H9 (cell line): ENCODE measurements at regions not wholly inside any gene's neighbourhood (a gene's known extent, or its start where the extent isn't known, plus 50 kb on each side); places are given as distances from the start of the nearest gene placed in this dataset.

ENCODE experiments used
- DNase-seq: peaks from one replicate; pipeline ENCODE4 v3.0.0-alpha.2; 2017
- H2AFZ ChIP-seq: one replicate; pipeline ENCODE4 v1.6.1; 2013; ENCODE audit warnings: mild to moderate bottlenecking, low read length, control low read depth, moderate library complexity
- H2AK5ac ChIP-seq: 2 replicates; pipeline ENCODE4 v1.6.1; 2013; ENCODE audit warnings: low read length, control low read depth, mixed read lengths; ENCODE audit not compliant: insufficient read length
- H2BK120ac ChIP-seq: one replicate; pipeline ENCODE4 v1.6.1; 2013; ENCODE audit warnings: low read depth, mild to moderate bottlenecking, low read length, control low read depth, inconsistent platforms; ENCODE audit not compliant: poor library complexity, severe bottlenecking
- H2BK12ac ChIP-seq: 2 replicates; pipeline ENCODE4 v1.6.1; 2013; ENCODE audit warnings: low read length, control low read depth, mixed read lengths, low read depth; ENCODE audit not compliant: insufficient read length
- H2BK15ac ChIP-seq: 2 replicates; pipeline ENCODE4 v1.6.1; 2013; ENCODE audit warnings: low read depth, low read length, control low read depth
- H2BK20ac ChIP-seq: one replicate; pipeline ENCODE4 v1.6.1; 2013; ENCODE audit warnings: low read depth, mild to moderate bottlenecking, low read length, control low read depth, inconsistent platforms; ENCODE audit not compliant: poor library complexity, severe bottlenecking
- H2BK5ac ChIP-seq: 2 replicates; pipeline ENCODE4 v1.6.1; 2013; ENCODE audit warnings: low read length, control low read depth, mixed read lengths; ENCODE audit not compliant: insufficient read length
- H3K14ac ChIP-seq: 2 replicates; pipeline ENCODE4 v1.6.1; 2013; ENCODE audit warnings: low read length, control low read depth; ENCODE audit not compliant: insufficient read depth
- H3K18ac ChIP-seq: 2 replicates; pipeline ENCODE4 v1.6.1; 2013; ENCODE audit warnings: low read depth, mild to moderate bottlenecking, mixed read lengths, low read length, control low read depth; ENCODE audit not compliant: insufficient read length
- H3K23ac ChIP-seq: 2 replicates; pipeline ENCODE4 v1.6.1; 2013; ENCODE audit warnings: low read length, control low read depth, mixed read lengths, low read depth; ENCODE audit not compliant: insufficient read length
- H3K23me2 ChIP-seq: 2 replicates; pipeline ENCODE4 v1.6.1; 2013; ENCODE audit warnings: low read depth, mild to moderate bottlenecking, mixed read lengths, low read length, control low read depth; ENCODE audit not compliant: insufficient read length, poor library complexity, severe bottlenecking
- H3K27ac ChIP-seq: 2 replicates; pipeline ENCODE4 v1.5.1; 2013; ENCODE audit warnings: low read length, control low read depth, mixed read lengths, low read depth; ENCODE audit not compliant: insufficient read length
- H3K27me3 ChIP-seq: 2 replicates; pipeline ENCODE4 v1.6.1; 2013; ENCODE audit warnings: low read length, control low read depth, inconsistent platforms; ENCODE audit not compliant: insufficient read depth
- H3K4ac ChIP-seq: 2 replicates; pipeline ENCODE4 v1.6.1; 2013; ENCODE audit warnings: low read depth, mild to moderate bottlenecking, control low read depth, inconsistent platforms, low read length, moderate library complexity
- H3K4me1 ChIP-seq: 2 replicates; pipeline ENCODE4 v1.6.1; 2013; ENCODE audit warnings: low read length, control low read depth, inconsistent platforms; ENCODE audit not compliant: insufficient read depth
- H3K4me2 ChIP-seq: 2 replicates; pipeline ENCODE4 v1.6.1; 2013; ENCODE audit warnings: low read length, control low read depth, mixed read lengths; ENCODE audit not compliant: insufficient read length, insufficient read depth
- H3K56ac ChIP-seq: 2 replicates; pipeline ENCODE4 v1.6.1; 2013; ENCODE audit warnings: low read depth, mild to moderate bottlenecking, mixed read lengths, low read length, control low read depth; ENCODE audit not compliant: insufficient read length
- H3K79me1 ChIP-seq: 2 replicates; pipeline ENCODE4 v1.6.1; 2013; ENCODE audit warnings: low read depth, mild to moderate bottlenecking, moderate library complexity, low read length, control low read depth, inconsistent platforms; ENCODE audit not compliant: insufficient read depth, poor library complexity, severe bottlenecking
- H3K79me2 ChIP-seq: 2 replicates; pipeline ENCODE4 v1.6.1; 2013; ENCODE audit warnings: low read length, control low read depth, inconsistent platforms; ENCODE audit not compliant: insufficient read depth
- H3K9ac ChIP-seq: 2 replicates; pipeline ENCODE4 v1.6.1; 2013; ENCODE audit warnings: low read length, control low read depth, mixed read lengths; ENCODE audit not compliant: insufficient read length; ENCODE audit errors: extremely low read depth
- H3K9me3 ChIP-seq: one replicate; pipeline ENCODE4 v1.6.1; 2013; ENCODE audit warnings: low read depth, low read length, inconsistent platforms; ENCODE audit not compliant: control insufficient read depth
- H3T11ph ChIP-seq: one replicate; pipeline ENCODE4 v1.6.1; 2013; ENCODE audit warnings: mild to moderate bottlenecking, low read length, control low read depth, inconsistent platforms
- H4K20me1 ChIP-seq: one replicate; pipeline ENCODE4 v1.6.1; 2013; ENCODE audit not compliant: control insufficient read depth, insufficient read length, insufficient read depth
- H4K5ac ChIP-seq: 2 replicates; pipeline ENCODE4 v1.6.1; 2013; ENCODE audit warnings: low read depth, mild to moderate bottlenecking, mixed read lengths, low read length, control low read depth; ENCODE audit not compliant: insufficient read length
- H4K8ac ChIP-seq: replicated peaks from 2 replicates; pipeline ENCODE4 v1.6.1; 2013; ENCODE audit warnings: low read length, control low read depth, mixed read lengths, low read depth; ENCODE audit not compliant: insufficient read length
- H4K91ac ChIP-seq: 2 replicates; pipeline ENCODE4 v1.6.1; 2013; ENCODE audit warnings: low read depth, mild to moderate bottlenecking, moderate library complexity, mixed read lengths, low read length, control low read depth; ENCODE audit not compliant: insufficient read length
- H3K27ac Mint-ChIP-seq, 3 experiments: 2 replicates in 2 of 3; 3 replicates in 1 of 3; pipeline ENCODE4 v1.8.0; 2020 to 2021; ENCODE audit warnings: mixed read lengths in 3 of 3, mild to moderate bottlenecking in 1 of 3, moderate library complexity in 1 of 3
- H3K27me3 Mint-ChIP-seq: 2 replicates; pipeline ENCODE4 v1.8.0; 2021; ENCODE audit warnings: low read depth, mild to moderate bottlenecking, moderate library complexity, mixed read lengths
- H3K36me3 Mint-ChIP-seq, 3 experiments: 2 replicates in 2 of 3; 3 replicates in 1 of 3; pipeline ENCODE4 v1.8.0; 2020 to 2021; ENCODE audit warnings: low read depth in 3 of 3, mixed read lengths in 3 of 3; ENCODE audit not compliant: insufficient read depth in 1 of 3
- H3K4me1 Mint-ChIP-seq, 2 experiments: 2 replicates each; pipeline ENCODE4 v1.8.0; 2020; ENCODE audit warnings: mixed read lengths in 2 of 2
- H3K4me3 Mint-ChIP-seq, 2 experiments: 2 replicates in 1 of 2; 3 replicates in 1 of 2; pipeline ENCODE4 v1.8.0; 2020 to 2021; ENCODE audit warnings: mild to moderate bottlenecking in 2 of 2, mixed read lengths in 2 of 2, moderate library complexity in 1 of 2
- H3K9me3 Mint-ChIP-seq, 2 experiments: 2 replicates in 1 of 2; 3 replicates in 1 of 2; pipeline ENCODE4 v1.8.0; 2020; ENCODE audit warnings: mild to moderate bottlenecking in 2 of 2, mixed read lengths in 2 of 2, moderate library complexity in 1 of 2
- WGBS: extraction: QIAGEN DNeasy Blood & Tissue Kit; methylation state at CpG from one replicate; pipeline ENCODE4 v1.1.7; 2013; ENCODE audit warnings: missing lambda C conversion rate, low lambda C conversion rate, mixed read lengths; ENCODE audit not compliant: insufficient read length; ENCODE audit errors: extremely low coverage; 5-methylcytosine and 5-hydroxymethylcytosine counted together
- TF ChIP-seq, protein P1 (sequence below): fragments of 200-600 bp; sonication (generic); conservative IDR thresholded peaks from 3 replicates; pipeline ENCODE4 v1.8.0; 2021; ENCODE audit warnings: antibody characterized with exemption, mild to moderate bottlenecking

DNA sequence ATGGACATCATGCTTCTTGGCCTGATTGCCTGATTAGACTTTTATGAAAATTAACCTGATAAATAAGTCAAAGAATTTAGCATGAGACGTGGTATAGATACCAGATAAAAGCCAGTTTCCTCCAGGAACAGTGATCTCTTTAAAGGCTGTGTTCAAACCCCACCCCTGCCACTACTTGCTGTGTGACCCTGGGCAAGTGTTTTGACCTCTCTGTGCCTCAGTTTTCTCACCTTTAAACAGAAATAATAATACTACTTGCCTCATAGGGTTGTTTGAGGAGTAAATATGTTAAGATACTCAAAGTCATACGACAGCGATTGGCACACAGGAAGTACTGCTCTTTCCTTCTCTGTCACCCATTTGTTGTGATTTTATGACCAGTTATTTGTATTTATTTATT, 115.5 kb downstream of the MAF start:
- no peak overlapping the region for H2BK5ac ChIP-seq
- no peak overlapping the region for H4K8ac ChIP-seq
- H4K5ac ChIP-seq: no peak overlapping the region
- no peaks in the 10 kb centered on the region for H3K9me3 Mint-ChIP-seq
- no peak overlapping the region for H3K18ac ChIP-seq
- no peaks in the 10 kb centered on the region for H3K4me1 Mint-ChIP-seq
- no peak overlapping the region for H2BK12ac ChIP-seq
- no peaks in the 10 kb centered on the region for H3K27me3 ChIP-seq
- H3K79me1 ChIP-seq: no peaks in the 10 kb centered on the region
- no peak overlapping the region for H3K4me3 Mint-ChIP-seq
- no peak overlapping the region for H3K27ac ChIP-seq
- no peak overlapping the region for H2AFZ ChIP-seq
- no peak for DNase-seq
- no peak overlapping the region for H3K56ac ChIP-seq
- H4K91ac ChIP-seq: no peak overlapping the region
- H3K79me2 ChIP-seq: no peaks in the 10 kb centered on the region
- H3K4me2 ChIP-seq: no peak overlapping the region
- H3K23ac ChIP-seq: no peak overlapping the region
- no peak overlapping the region for H3K27ac Mint-ChIP-seq
- H3K9ac ChIP-seq: no peak overlapping the region
- TF ChIP-seq, protein P1, sequence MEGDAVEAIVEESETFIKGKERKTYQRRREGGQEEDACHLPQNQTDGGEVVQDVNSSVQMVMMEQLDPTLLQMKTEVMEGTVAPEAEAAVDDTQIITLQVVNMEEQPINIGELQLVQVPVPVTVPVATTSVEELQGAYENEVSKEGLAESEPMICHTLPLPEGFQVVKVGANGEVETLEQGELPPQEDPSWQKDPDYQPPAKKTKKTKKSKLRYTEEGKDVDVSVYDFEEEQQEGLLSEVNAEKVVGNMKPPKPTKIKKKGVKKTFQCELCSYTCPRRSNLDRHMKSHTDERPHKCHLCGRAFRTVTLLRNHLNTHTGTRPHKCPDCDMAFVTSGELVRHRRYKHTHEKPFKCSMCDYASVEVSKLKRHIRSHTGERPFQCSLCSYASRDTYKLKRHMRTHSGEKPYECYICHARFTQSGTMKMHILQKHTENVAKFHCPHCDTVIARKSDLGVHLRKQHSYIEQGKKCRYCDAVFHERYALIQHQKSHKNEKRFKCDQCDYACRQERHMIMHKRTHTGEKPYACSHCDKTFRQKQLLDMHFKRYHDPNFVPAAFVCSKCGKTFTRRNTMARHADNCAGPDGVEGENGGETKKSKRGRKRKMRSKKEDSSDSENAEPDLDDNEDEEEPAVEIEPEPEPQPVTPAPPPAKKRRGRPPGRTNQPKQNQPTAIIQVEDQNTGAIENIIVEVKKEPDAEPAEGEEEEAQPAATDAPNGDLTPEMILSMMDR: no peak
- no peak overlapping the region for H3K14ac ChIP-seq
- no peaks in the 10 kb centered on the region for H3K4me1 ChIP-seq
- H3K4ac ChIP-seq: no peak overlapping the region
- no peak overlapping the region for H2BK15ac ChIP-seq
- no peaks in the 10 kb centered on the region for H4K20me1 ChIP-seq
- no peaks in the 10 kb centered on the region; a peak in 1 of 7 replicates for H3K36me3 Mint-ChIP-seq
- WGBS: no CpG with 5 or more reads among the region's 3 CpGs
- H2BK20ac ChIP-seq: no peak overlapping the region
- H3K27me3 Mint-ChIP-seq: peaks cover 8% of the 10 kb centered on the region
- no peak overlapping the region for H3T11ph ChIP-seq
- no peak overlapping the region for H2BK120ac ChIP-seq
- no peaks in the 10 kb centered on the region for H3K23me2 ChIP-seq
- no peak overlapping the region for H2AK5ac ChIP-seq
- no peaks in the 10 kb centered on the region for H3K9me3 ChIP-seq
